SK-N-MC (cell line): ENCODE measurements at regions not wholly inside any gene's neighbourhood (a gene's known extent, or its start where the extent isn't known, plus 50 kb on each side); places are given as distances from the start of the nearest gene placed in this dataset.

Experiments used
- DNase-seq: peaks from one replicate; pipeline ENCODE4 v3.0.0-alpha.2; 2011; ENCODE audit warnings: low read depth, low spot score
- H3K27ac ChIP-seq: fragments of 200-600 bp; sonication (generic); 2 replicates; pipeline ENCODE4 v1.5.1; 2016; ENCODE audit warnings: mixed run types
- H3K36me3 ChIP-seq: fragments of 200-600 bp; sonication (generic); 2 replicates; pipeline ENCODE4 v1.6.1; 2017; ENCODE audit warnings: antibody characterized with exemption, low read length, mixed read lengths; ENCODE audit not compliant: insufficient read depth
- H3K4me3 ChIP-seq: fragments of 200-600 bp; sonication (generic); 2 replicates; pipeline ENCODE4 v1.5.1; 2016
- H3K9ac ChIP-seq: fragments of 200-600 bp; sonication (generic); 2 replicates; pipeline ENCODE4 v1.8.0; 2017; ENCODE audit warnings: mixed run types, mixed read lengths; ENCODE audit not compliant: insufficient read length
- H3K9me3 ChIP-seq: fragments of 200-600 bp; sonication (generic); 2 replicates; pipeline ENCODE4 v1.6.1; 2017; ENCODE audit warnings: low read depth, mild to moderate bottlenecking, antibody characterized with exemption, low read length, moderate library complexity, mixed read lengths
- EZH2 ChIP-seq: fragments of 200-600 bp; sonication (generic); IDR thresholded peaks from one replicate; pipeline ENCODE4 v1.6.1; 2017; ENCODE audit warnings: antibody characterized with exemption
- FOXP2 ChIP-seq: optimal IDR thresholded peaks from 2 replicates; pipeline ENCODE3; 2011; ENCODE audit warnings: mild to moderate bottlenecking, moderate library complexity; ENCODE audit not compliant: insufficient read depth; ENCODE audit errors: extremely low read length, control extremely low read depth
- POLR2AphosphoS5 ChIP-seq: IDR thresholded peaks from 2 replicates; pipeline ENCODE4 v1.6.1; 2012; ENCODE audit warnings: mild to moderate bottlenecking, low read depth, low read length, borderline replicate concordance

DNA sequence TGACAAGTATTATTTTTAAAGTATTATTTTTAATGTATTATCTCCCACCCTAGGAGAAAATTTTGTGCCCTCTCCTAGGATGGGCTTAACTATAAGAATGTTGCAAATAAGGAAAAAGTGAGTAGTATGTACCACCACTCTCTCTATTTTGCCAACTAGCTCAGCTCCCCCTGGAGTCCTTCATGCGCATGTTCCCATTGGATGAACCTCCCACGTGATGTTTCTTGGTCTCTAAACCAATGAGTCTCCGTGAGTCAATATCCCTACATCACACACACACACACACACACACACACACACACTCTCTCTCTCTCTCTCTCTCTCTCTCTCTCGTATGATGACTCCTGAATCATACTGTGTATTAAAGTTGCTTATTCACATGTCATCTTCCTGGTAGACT, 129.7 kb upstream of the ZFP42 start:
- no peak for DNase-seq
- Histone ChIP-seq H3K27ac (no peak overlapping the region), H3K9ac (no peak overlapping the region), H3K9me3 (no peaks in the 10 kb centered on the region), H3K4me3 (no peak overlapping the region), H3K36me3 (no peaks in the 10 kb centered on the region)
- TF ChIP-seq POLR2AphosphoS5, result no peak

- no peak for DNase-seq
- H3K4me3 ChIP-seq, result no peak overlapping the region
- no peaks in the 10 kb centered on the region for H3K36me3 ChIP-seq
- H3K9me3 ChIP-seq, result no peaks in the 10 kb centered on the region
- H3K27ac ChIP-seq, result no peak overlapping the region
- no peak for TF ChIP-seq FOXP2
- no peak for TF ChIP-seq POLR2AphosphoS5
- no peak for TF ChIP-seq EZH2
- no peak overlapping the region for H3K9ac ChIP-seq
These were observed 112.5 kb upstream of the ZFP42 start for GRCh38 chr4:187883049-187883448.

DNA sequence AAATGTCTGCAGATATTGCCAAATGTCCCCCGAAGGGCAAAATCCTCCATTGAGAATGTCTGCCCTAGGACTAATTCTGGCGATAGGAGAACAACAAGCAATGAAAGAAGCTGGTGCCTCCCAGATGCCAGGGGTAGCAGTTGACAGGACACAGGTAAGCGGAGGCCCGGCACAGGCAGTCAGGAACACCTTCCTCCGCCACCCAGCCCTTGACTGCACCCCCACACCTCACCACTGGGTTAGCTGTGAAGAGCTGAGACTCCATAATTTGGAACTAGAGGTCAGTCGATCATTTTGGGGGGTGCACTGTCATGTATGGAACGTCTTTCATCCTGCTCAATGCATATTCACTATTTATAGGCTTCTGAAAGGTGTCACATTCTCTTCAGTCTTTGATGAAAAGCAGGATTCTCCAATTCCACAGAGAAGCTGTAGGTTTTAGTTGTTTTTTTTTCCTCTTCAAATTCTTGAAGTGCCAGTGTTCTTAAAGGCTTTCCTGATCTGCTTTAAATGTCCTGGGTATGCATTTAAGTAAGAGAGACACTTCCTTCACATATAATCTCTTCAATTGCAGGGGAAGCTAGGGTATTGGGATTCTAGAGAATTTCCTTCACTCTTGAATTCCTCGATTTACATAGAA, 111.6 kb upstream of the ZFP42 start:
- no peak overlapping the region for H3K27ac ChIP-seq
- no peak for TF ChIP-seq FOXP2
- TF ChIP-seq EZH2, result no peak
- no peak for TF ChIP-seq POLR2AphosphoS5
- H3K9me3 ChIP-seq, result no peaks in the 10 kb centered on the region
- no peak for DNase-seq
- no peak overlapping the region for H3K9ac ChIP-seq
- H3K4me3 ChIP-seq, result no peak overlapping the region
- H3K36me3 ChIP-seq, result no peaks in the 10 kb centered on the region

DNA sequence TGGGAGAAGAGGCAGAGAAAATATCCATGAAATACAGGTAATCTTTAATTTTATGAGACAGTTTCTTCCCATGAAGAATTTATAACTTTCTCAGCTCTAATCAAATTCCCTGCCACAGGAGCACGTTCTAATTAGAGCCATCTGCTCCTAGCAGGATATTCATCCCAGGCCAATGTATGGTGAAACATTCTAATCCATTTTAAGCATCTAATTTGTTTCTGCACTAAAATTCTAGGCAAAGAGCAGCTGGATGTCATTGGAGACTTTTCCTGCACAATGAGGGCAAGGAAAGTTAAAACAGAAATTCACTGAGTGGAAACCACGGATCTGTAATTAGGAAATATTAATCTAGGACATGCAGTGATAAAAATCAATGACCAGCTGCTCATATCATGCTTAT, 107.7 kb upstream of the ZFP42 start:
- Histone ChIP-seq H3K4me3 (no peak overlapping the region), H3K27ac (no peak overlapping the region), H3K36me3 (no peaks in the 10 kb centered on the region), H3K9ac (no peak overlapping the region), H3K9me3 (no peaks in the 10 kb centered on the region)
- no peak for DNase-seq
- TF ChIP-seq FOXP2 (no peak), EZH2 (no peak), POLR2AphosphoS5 (no peak)

DNA sequence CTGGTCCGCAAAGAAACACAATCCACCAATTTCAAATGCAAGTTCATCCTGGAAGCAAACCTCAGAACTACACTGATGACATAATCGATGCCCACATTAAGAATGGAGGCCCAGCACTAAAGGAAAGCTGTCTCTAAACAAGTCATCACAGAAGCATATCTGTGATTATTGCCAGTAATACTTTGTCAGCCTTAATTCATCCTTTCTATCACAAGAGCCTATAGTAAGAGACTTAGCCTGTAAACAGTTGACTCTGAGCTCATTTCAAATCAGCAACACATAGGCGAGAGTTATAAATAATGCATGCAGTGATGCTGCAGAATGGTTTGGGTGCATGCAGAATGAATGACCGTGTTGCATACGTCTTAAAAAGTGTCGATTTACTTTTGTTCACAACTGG, 105.9 kb upstream of the ZFP42 start:
- H3K9ac ChIP-seq, result no peak overlapping the region
- H3K36me3 ChIP-seq, result no peaks in the 10 kb centered on the region
- H3K27ac ChIP-seq, result no peak overlapping the region
- TF ChIP-seq FOXP2 (no peak), POLR2AphosphoS5 (no peak), EZH2 (no peak)
- no peak overlapping the region for H3K4me3 ChIP-seq
- no peak for DNase-seq
- H3K9me3 ChIP-seq, result no peaks in the 10 kb centered on the region

- no peaks in the 10 kb centered on the region for H3K36me3 ChIP-seq
- H3K27ac ChIP-seq, result no peak overlapping the region
- H3K4me3 ChIP-seq, result no peak overlapping the region
- no peaks in the 10 kb centered on the region for H3K9me3 ChIP-seq
- DNase-seq, result no peak
- TF ChIP-seq FOXP2 (no peak), EZH2 (no peak), POLR2AphosphoS5 (no peak)
- no peak overlapping the region for H3K9ac ChIP-seq
These were observed 102.2 kb upstream of the ZFP42 start for GRCh38 chr4:187893418-187893817.

GRCh38 chr4:187903106-187903505, 92.5 kb upstream of the ZFP42 start:
- no peak for DNase-seq
- Histone ChIP-seq H3K4me3 (no peak overlapping the region), H3K27ac (no peak overlapping the region), H3K36me3 (no peaks in the 10 kb centered on the region), H3K9ac (no peak overlapping the region), H3K9me3 (no peaks in the 10 kb centered on the region)
- no peak for TF ChIP-seq POLR2AphosphoS5
- no peak for TF ChIP-seq FOXP2
- no peak for TF ChIP-seq EZH2

DNA sequence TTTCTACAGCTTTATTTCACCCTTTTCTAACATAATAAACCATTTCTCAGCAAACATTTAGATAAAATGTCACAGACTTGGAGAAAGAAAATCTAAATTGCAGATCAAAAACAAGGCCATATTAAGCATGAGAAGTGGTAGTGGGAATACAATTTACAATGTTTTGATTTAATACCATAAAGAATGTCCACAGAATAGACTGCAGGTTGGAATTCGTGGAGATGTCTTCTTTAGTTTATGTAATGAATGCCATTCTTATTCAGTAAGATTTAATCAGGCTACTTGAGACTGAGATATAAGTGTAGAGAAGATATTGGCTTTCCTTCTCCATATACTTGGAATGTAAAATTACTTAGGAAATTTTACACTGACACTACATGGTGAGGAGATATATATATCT, 91.9 kb upstream of the ZFP42 start:
- H3K27ac ChIP-seq, result no peak overlapping the region
- TF ChIP-seq POLR2AphosphoS5, result no peak
- no peak overlapping the region for H3K4me3 ChIP-seq
- DNase-seq, result no peak
- H3K9me3 ChIP-seq, result no peaks in the 10 kb centered on the region
- H3K9ac ChIP-seq, result no peak overlapping the region
- no peaks in the 10 kb centered on the region for H3K36me3 ChIP-seq

DNA sequence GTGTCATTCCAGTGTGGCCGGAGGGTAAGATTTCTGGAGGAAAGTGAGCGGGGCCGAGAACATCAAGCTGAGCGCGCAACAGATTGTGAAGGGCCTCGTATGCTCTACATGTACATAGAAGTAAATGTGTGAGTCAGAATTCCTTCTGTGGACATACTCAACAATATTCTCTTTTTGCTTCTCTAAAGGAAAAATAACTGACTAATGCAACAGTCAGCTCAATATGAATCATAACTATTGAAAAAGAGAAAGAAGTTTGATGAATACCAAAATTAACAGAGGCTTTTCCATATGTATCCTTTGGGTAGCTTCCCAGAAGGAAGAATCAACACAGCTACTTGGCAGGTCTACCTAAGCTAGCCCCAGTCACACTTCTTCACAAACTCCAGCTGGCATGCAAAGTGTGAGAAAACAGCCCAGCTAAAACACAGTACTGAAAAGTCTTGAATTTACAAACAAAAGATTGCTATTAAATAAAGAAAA, 87.5 kb upstream of the ZFP42 start:
- H3K9ac ChIP-seq, result no peak overlapping the region
- TF ChIP-seq FOXP2 (no peak), EZH2 (no peak), POLR2AphosphoS5 (no peak)
- no peak overlapping the region for H3K4me3 ChIP-seq
- no peaks in the 10 kb centered on the region for H3K36me3 ChIP-seq
- no peak overlapping the region for H3K27ac ChIP-seq
- DNase-seq, result no peak
- no peaks in the 10 kb centered on the region for H3K9me3 ChIP-seq
